Heart right ventricle (tissue), 16 donors: ENCODE measurements at regions not wholly inside any gene's neighbourhood (a gene's known extent, or its start where the extent isn't known, plus 50 kb on each side); places are given as distances from the start of the nearest gene placed in this dataset.

Experiments used
- ATAC-seq, 8 donors: fragments of 200-7000 bp; cut with Tn5 transposase; one replicate each; pipeline ENCODE4 v1.9.1; 2020; ENCODE audit warnings: mild to moderate bottlenecking in 8 of 8, moderate library complexity in 8 of 8, moderate number of reproducible peaks in 1 of 8
- DNase-seq, 2 donors: peaks; one replicate each; pipeline ENCODE4 v3.0.0-alpha.2; 2020
- H3K27ac ChIP-seq, 10 donors: fragments of 200-600 bp; sonication (generic) in 2 of 10; one replicate each; pipeline versions ENCODE4 v1.5.0 to v1.8.0; 2020 to 2022; ENCODE audit warnings: mild to moderate bottlenecking in 3 of 10
- H3K27me3 ChIP-seq, 7 donors: fragments of 200-600 bp; one replicate each; pipeline ENCODE4 v1.8.0; 2021 to 2022; ENCODE audit warnings: mild to moderate bottlenecking in 2 of 7
- H3K36me3 ChIP-seq, 9 donors: fragments of 200-600 bp; sonication (generic) in 1 of 9; one replicate each; pipeline versions ENCODE4 v1.5.0 to v1.8.0; 2020 to 2022; ENCODE audit warnings: mild to moderate bottlenecking in 2 of 9
- H3K4me1 ChIP-seq, 9 donors: fragments of 200-600 bp; sonication (generic) in 1 of 9; one replicate each; pipeline versions ENCODE4 v1.5.0 to v1.8.0; 2020 to 2022; ENCODE audit warnings: mild to moderate bottlenecking in 4 of 9
- H3K4me3 ChIP-seq, 10 donors: fragments of 200-600 bp; sonication (generic) in 2 of 10; one replicate each; pipeline versions ENCODE4 v1.5.0 to v1.8.0; 2020 to 2022; ENCODE audit warnings: mild to moderate bottlenecking in 7 of 10, moderate library complexity in 2 of 10
- H3K9me3 ChIP-seq, 11 donors: fragments of 200-600 bp in 10 of 11; sonication (generic) in 2 of 11; one replicate each; pipeline versions ENCODE4 v1.5.0 to v1.8.0; 2013 to 2022; ENCODE audit warnings: mild to moderate bottlenecking in 2 of 11, control low read depth in 1 of 11, moderate library complexity in 1 of 11
- WGBS, 2 donors: extraction: QIAGEN DNeasy Blood & Tissue Kit; methylation state at CpG; one replicate each; pipeline ENCODE4 v1.1.7; 2013; ENCODE audit warnings: inconsistent platforms in 1 of 2; 5-methylcytosine and 5-hydroxymethylcytosine counted together
- intact Hi-C, 10 donors: fragments of 100-400 bp; cut with DNase I; formaldehyde crosslinking; loops; one replicate each; pipeline versions ENCODE4 v1.11.1 to v1.14.2; 2022
- TF ChIP-seq, protein P1 (sequence below), 9 donors: fragments of 200-600 bp; sonication (generic) in 2 of 9; IDR thresholded peaks; one replicate each; pipeline versions ENCODE4 v1.5.0 to v1.8.0; 2021 to 2022; ENCODE audit warnings: antibody characterized with exemption in 9 of 9, mild to moderate bottlenecking in 5 of 9, moderate library complexity in 1 of 9
- donor health status: Arrhythmogenic right ventricular cardiomyopathy.
- donor health status: ischemic (EF 13 %, LVEDD 7.1; RV severe dilation, severe dysfunction).
- donor health status: healthy with polysubstance abuse.
- donor health status: DM: no; HTN: yes; CAD: no.
- donor health status: DM: no; HTN: no; CAD: no.
- donor health status: ischemic (EF 25% LVEDD 6.9; RV normal size, moderate dysfunction).
- donor health status: ischemic (EF 25% LVEDD 5.7; RV mildly dilated, moderate dysfunction).
- donor health status: healthy.
- donor health status: DM: yes; HTN: yes; CAD: no.
- donor health status: Ischemic cardiomyopathy.
- donor health status: ischemic (EF 35%, LVEDD 5.7; RV mildly dilated, moderate dysfunction).
- donor health status: nonischemic (EF 11% LVEDD 7.7; RV severe dilation, severe dysfunction).
- donor health status: DM: yes; HTN: yes; CAD: no.
- donor health status: PGD.
- donor health status: ischemic (EF 29% LVEDD 5.4; RV normal size, mild dysfunction).
- donor health status: nonischemic (EF 23%, LVEDD 6.1; RV moderate dilation, normal function).

DNA sequence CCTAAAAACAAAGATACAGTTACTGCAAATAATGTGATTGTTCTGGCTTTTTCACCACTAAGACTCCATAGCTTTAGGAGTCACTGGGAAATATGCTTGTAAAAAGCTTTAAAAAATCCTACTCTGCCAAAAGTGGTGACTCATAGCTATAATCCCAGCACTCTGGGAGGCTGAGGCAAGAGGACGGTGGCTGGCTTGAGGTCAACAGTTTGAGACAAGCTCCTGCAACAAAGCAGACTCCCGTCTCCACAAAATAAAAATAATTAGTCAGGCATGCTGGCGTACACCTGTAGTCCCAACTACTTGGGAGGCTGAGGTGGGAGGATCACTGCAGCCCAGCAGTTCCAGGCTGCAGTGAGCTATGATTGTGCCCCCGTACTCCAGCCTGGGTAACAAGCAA, 406.4 kb downstream of the HTR1A start:
- Histone ChIP-seq H3K9me3 (peaks cover 0 to 11% (median 0%) of the 10 kb centered on the region in 11 donors), H3K27ac (no peak overlapping the region), H3K4me3 (no peak overlapping the region), H3K4me1 (peaks cover 0 to 8% (median 0%) of the 10 kb centered on the region in 9 donors), H3K36me3 (no peaks in the 10 kb centered on the region), H3K27me3 (no peaks in the 10 kb centered on the region)
- intact Hi-C loops, result no loop called here
- TF ChIP-seq, protein P1, sequence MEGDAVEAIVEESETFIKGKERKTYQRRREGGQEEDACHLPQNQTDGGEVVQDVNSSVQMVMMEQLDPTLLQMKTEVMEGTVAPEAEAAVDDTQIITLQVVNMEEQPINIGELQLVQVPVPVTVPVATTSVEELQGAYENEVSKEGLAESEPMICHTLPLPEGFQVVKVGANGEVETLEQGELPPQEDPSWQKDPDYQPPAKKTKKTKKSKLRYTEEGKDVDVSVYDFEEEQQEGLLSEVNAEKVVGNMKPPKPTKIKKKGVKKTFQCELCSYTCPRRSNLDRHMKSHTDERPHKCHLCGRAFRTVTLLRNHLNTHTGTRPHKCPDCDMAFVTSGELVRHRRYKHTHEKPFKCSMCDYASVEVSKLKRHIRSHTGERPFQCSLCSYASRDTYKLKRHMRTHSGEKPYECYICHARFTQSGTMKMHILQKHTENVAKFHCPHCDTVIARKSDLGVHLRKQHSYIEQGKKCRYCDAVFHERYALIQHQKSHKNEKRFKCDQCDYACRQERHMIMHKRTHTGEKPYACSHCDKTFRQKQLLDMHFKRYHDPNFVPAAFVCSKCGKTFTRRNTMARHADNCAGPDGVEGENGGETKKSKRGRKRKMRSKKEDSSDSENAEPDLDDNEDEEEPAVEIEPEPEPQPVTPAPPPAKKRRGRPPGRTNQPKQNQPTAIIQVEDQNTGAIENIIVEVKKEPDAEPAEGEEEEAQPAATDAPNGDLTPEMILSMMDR (IDR thresholded peaks at IDR 0.05), result no peak
- ATAC-seq (no peak), DNase-seq (no peak)
- 69 to 74% methylated on average over 4 of the region's 4 CpGs for WGBS, 2 donors

DNA sequence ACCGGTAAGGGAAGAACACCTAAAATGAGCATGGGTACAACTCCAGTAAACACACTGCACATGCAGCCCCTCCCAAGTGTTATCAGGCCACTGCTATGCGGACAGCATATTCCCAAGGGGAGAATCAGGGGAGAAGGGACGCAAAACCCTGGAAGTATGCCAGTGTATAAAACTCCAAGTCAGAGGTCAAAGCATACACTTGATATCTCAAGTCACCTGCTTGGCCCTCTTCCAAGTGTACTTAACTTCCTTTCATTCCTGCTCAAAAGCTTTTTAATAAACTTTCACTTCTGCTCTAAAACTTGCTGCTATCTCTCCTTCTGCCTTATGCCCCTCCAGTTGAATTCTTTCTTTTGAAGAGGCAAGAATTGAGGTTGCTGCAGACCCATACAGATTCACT, 408.1 kb downstream of the HTR1A start:
- Histone ChIP-seq H3K9me3 (no peaks in the 10 kb centered on the region), H3K4me3 (no peak overlapping the region), H3K27me3 (no peaks in the 10 kb centered on the region), H3K4me1 (peaks cover 0 to 8% (median 0%) of the 10 kb centered on the region in 9 donors), H3K27ac (no peak overlapping the region), H3K36me3 (no peaks in the 10 kb centered on the region)
- WGBS, 2 donors, result 25 to 28% methylated on average over 3 of the region's 3 CpGs
- DNase-seq (no peak), ATAC-seq (no peak)
- TF ChIP-seq, protein P1 (IDR thresholded peaks at IDR 0.05), result no peak
- intact Hi-C loops, result no loop called here

DNA sequence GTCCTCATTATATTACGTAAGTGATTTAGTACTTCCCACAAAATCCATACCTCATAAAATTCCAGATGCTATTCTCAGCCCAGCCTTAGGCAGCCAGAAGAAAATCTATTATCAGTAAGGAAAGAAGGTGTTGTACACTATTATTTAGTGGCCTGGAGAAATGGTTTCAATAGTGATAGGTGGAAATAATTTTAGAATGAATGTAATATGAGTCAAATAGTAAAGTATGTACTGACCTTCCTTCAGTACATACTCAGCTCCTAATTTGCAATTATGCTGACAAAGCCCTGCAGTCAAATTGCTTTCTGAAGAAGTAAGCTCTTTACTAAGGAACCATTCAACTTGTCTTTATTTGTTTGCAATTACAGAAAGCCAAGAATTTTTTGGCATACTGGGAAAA, 409.2 kb downstream of the HTR1A start:
- no peak for ATAC-seq
- Histone ChIP-seq H3K4me1 (peaks cover 0 to 8% (median 0%) of the 10 kb centered on the region in 9 donors), H3K36me3 (no peaks in the 10 kb centered on the region), H3K9me3 (no peaks in the 10 kb centered on the region), H3K27ac (no peak overlapping the region), H3K4me3 (no peak overlapping the region), H3K27me3 (no peaks in the 10 kb centered on the region)
- DNase-seq, result no peak
- intact Hi-C loops, result no loop called here
- 87 to 98% methylated on average over 1 of the region's 1 CpG for whole genome bisulfite sequencing, 2 donors
- TF ChIP-seq, protein P1 (IDR thresholded peaks at IDR 0.05), result no peak

DNA sequence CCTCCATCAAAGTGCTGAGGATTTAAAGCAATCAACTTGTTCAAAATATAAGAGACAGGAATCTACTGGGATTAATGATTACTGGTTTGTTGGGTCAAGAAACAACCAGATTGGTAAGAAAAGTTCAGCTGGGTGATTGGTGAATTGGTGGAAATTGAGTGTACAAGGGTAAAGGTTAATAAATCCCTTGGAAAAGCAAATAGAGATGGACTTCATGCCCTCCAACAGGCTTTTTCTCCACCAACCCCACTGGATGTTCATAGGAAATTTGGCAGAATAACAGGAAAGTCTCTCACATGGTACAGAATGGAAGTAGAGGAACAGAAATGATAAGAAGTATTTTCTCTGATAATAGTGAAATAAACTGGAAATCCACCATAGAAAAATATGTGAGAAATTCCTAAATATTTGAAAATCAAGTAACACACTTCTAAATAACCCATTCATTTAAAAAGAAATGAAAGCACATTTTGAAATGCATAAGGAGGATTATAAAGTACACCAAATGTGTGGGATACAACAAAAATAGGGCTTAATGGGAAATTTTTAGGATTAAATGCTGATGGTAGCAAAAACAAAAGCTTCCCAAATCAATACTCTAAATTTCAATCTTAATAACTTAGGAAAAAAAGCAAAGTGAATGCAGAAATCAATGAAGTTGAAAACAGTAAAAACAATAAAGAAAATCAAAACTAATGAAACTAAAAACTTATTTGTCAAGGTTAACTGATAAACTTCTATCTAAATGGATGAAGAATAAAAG, 426.2 kb downstream of the HTR1A start:
- intact Hi-C loops, result no loop called here
- TF ChIP-seq, protein P1 (IDR thresholded peaks at IDR 0.05), result no peak
- H3K36me3 ChIP-seq, result no peaks in the 10 kb centered on the region
- H3K4me3 ChIP-seq, result no peak overlapping the region
- no peaks in the 10 kb centered on the region for H3K4me1 ChIP-seq
- H3K27ac ChIP-seq, result no peak overlapping the region
- H3K9me3 ChIP-seq, result no peaks in the 10 kb centered on the region
- H3K27me3 ChIP-seq, result no peaks in the 10 kb centered on the region
- DNase-seq (no peak), ATAC-seq (no peak)
